PFSK-1 (cell line): ENCODE measurements at regions not wholly inside any gene's neighbourhood (a gene's known extent, or its start where the extent isn't known, plus 50 kb on each side); places are given as distances from the start of the nearest gene placed in this dataset.

Experiments
- FOXP2 ChIP-seq: optimal IDR thresholded peaks from 2 replicates; pipeline ENCODE3; 2011; ENCODE audit warnings: borderline replicate concordance, control low read depth, inconsistent platforms; ENCODE audit not compliant: insufficient read depth; ENCODE audit errors: extremely low read length, extremely low read depth
- POLR2AphosphoS5 ChIP-seq: IDR thresholded peaks from 2 replicates; pipeline ENCODE4 v1.6.1; 2012; ENCODE audit warnings: low read depth, mild to moderate bottlenecking, control low read depth, low read length, moderate library complexity
- REST ChIP-seq, 2 experiments: IDR thresholded peaks; 2 replicates each; pipeline versions ENCODE4 v1.6.1 to v1.8.0; 2011 to 2012; ENCODE audit warnings: low read depth in 2 of 2, low read length in 2 of 2, control low read depth in 1 of 2, inconsistent platforms in 1 of 2, mild to moderate bottlenecking in 1 of 2, moderate library complexity in 1 of 2; ENCODE audit not compliant: insufficient read depth in 1 of 2
- SIN3A ChIP-seq: IDR thresholded peaks from 2 replicates; pipeline ENCODE4 v1.6.1; 2012; ENCODE audit warnings: mild to moderate bottlenecking, low read length, moderate library complexity, borderline replicate concordance; ENCODE audit not compliant: insufficient read depth
- TAF1 ChIP-seq: IDR thresholded peaks from 2 replicates; pipeline ENCODE4 v1.6.1; 2012; ENCODE audit warnings: low read length, control low read depth, borderline replicate concordance; ENCODE audit not compliant: insufficient read depth

DNA sequence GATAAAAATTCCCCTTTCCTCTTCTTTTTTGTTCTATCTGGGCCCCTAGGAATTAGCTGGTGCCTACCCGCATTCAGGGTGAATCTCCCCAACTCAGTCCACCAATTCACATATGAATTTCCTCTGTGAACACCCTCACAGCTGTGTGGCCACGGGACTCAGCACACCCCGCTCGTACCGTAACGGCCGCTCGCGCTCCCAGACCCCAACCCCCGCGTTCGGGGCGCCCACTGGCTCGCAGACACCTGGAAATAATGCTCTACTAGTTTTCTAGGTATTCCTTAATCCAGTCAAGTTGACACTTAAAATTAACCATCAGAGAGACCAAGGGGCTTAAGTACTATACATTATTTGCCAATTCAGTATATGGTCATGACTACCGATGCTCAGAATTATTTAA, 1702.1 kb upstream of the PCDH20 start:
- no peak for TF ChIP-seq POLR2AphosphoS5
- no peak for TF ChIP-seq REST (IDR thresholded peaks at IDR 0.05; ENCODE audit: insufficient read depth in 1 of 2, low read depth in 2 of 2, low read length in 2 of 2)
- no peak for TF ChIP-seq SIN3A
- TF ChIP-seq TAF1, result no peak
- TF ChIP-seq FOXP2, result no peak

DNA sequence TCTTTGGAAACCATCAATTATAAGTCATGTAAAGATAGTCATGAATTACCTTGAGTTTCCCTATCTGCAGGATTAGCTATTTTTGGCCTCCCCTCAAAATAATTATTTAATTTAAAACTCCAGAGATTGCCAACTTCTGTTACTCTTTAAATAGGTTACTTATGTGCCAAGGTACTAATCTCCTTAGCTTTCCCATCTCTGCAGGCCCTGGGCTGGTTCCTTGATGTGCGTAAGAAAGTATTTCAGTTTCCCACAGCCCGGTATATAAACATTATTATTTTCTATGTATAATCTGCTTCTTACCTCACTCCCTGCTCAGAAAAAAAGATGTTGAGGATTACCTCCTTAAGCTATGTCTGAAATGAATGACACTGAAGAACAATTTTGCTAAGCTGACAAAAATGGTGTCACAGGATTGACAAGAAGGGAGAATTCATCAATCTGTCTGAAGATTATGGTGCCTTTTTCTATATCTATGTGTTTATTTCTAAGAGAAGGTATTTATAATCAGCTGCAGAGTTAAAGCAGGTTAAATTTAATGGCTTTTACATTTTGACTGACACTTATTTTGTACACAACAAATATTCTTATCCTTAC, 1697.2 kb upstream of the PCDH20 start:
- TF ChIP-seq REST (IDR thresholded peaks at IDR 0.05; ENCODE audit: insufficient read depth in 1 of 2, low read depth in 2 of 2, low read length in 2 of 2), result no peak
- no peak for TF ChIP-seq FOXP2
- no peak for TF ChIP-seq POLR2AphosphoS5
- TF ChIP-seq TAF1, result no peak
- no peak for TF ChIP-seq SIN3A

DNA sequence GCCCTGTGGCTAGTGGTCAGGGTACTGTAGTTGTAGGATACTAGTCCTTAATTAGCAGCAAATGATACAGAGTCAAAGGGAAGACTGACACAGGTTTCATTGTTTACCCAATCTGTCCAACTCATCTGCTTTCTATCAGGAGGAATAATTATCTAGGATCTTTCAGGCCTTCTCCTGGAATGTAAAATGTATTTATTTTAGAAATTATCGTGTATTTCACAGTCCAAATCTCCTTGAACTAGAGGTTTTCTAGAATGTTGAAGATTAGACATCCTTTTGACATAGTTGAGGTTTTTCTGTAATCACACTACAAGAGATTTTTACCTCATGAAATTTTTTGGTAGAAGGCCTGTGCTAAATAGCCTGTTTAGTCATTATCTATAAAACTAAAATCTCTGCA, 1694.8 kb upstream of the PCDH20 start:
- no peak for TF ChIP-seq REST (IDR thresholded peaks at IDR 0.05; ENCODE audit: insufficient read depth in 1 of 2, low read depth in 2 of 2, low read length in 2 of 2)
- no peak for TF ChIP-seq TAF1
- TF ChIP-seq POLR2AphosphoS5, result no peak
- TF ChIP-seq SIN3A, result no peak
- TF ChIP-seq FOXP2, result no peak

GRCh38 chr13:63107179-63107943, 1691.7 kb upstream of the PCDH20 start:
- TF ChIP-seq TAF1, result no peak
- TF ChIP-seq REST (IDR thresholded peaks at IDR 0.05; ENCODE audit: insufficient read depth in 1 of 2, low read depth in 2 of 2, low read length in 2 of 2), result no peak

DNA sequence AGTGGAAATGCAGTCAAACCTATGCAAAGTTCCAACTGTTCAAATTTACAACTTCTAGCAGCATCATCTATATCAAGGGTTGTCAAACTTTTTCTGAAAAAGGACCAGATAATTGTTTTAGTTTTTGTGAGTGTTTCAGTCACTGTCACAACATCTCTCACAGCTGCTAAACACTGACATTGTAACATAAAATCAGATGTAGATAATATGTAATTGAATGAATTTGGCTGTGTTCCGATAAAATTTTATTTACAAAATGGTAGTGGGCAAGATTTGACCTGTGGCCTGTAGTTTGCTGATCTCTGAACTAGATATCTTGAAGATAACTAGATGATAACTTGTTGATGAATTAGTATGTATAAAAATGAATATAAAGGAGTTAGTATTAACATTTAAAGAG, 1679.1 kb upstream of the PCDH20 start:
- TF ChIP-seq POLR2AphosphoS5 (no peak), FOXP2 (no peak), SIN3A (no peak), TAF1 (no peak), REST (IDR thresholded peaks at IDR 0.05; ENCODE audit: insufficient read depth in 1 of 2, low read depth in 2 of 2, low read length in 2 of 2) (no peak)
